Colonic mucosa (tissue), 4 donors: ENCODE measurements at regions not wholly inside any gene's neighbourhood (a gene's known extent, or its start where the extent isn't known, plus 50 kb on each side); places are given as distances from the start of the nearest gene placed in this dataset.

Experiments
- DNase-seq: peaks from one replicate; pipeline ENCODE4 v3.0.0-alpha.2; 2020
- H3K27ac ChIP-seq: fragments of 200-600 bp; one replicate; pipeline ENCODE4 v1.8.0; 2021
- H3K27me3 ChIP-seq: fragments of 200-600 bp; one replicate; pipeline ENCODE4 v1.8.0; 2021
- H3K36me3 ChIP-seq: fragments of 200-600 bp; one replicate; pipeline ENCODE4 v1.8.0; 2021
- H3K4me1 ChIP-seq: fragments of 200-600 bp; one replicate; pipeline ENCODE4 v1.8.0; 2021; ENCODE audit warnings: mild to moderate bottlenecking
- H3K4me3 ChIP-seq: fragments of 200-600 bp; one replicate; pipeline ENCODE4 v1.8.0; 2021
- H3K9ac ChIP-seq, 2 donors: one replicate each; pipeline ENCODE4 v1.7.0; 2013; ENCODE audit warnings: control low read depth in 2 of 2, low read depth in 2 of 2, low read length in 2 of 2
- H3K9me3 ChIP-seq: fragments of 200-600 bp; one replicate; pipeline ENCODE4 v1.8.0; 2021
- intact Hi-C: fragments of 100-400 bp; cut with DNase I; formaldehyde crosslinking; loops from one replicate; pipeline ENCODE4 v1.14.1; 2022
- TF ChIP-seq, protein P1 (sequence below): fragments of 200-600 bp; IDR thresholded peaks from one replicate; pipeline ENCODE4 v1.8.0; 2022; ENCODE audit warnings: antibody characterized with exemption, mild to moderate bottlenecking
- donor health status: healthy.
- donor health status: DM: no; HTN: no; CAD: no.
- donor health status: DM: no; HTN: no; CAD: no.

DNA sequence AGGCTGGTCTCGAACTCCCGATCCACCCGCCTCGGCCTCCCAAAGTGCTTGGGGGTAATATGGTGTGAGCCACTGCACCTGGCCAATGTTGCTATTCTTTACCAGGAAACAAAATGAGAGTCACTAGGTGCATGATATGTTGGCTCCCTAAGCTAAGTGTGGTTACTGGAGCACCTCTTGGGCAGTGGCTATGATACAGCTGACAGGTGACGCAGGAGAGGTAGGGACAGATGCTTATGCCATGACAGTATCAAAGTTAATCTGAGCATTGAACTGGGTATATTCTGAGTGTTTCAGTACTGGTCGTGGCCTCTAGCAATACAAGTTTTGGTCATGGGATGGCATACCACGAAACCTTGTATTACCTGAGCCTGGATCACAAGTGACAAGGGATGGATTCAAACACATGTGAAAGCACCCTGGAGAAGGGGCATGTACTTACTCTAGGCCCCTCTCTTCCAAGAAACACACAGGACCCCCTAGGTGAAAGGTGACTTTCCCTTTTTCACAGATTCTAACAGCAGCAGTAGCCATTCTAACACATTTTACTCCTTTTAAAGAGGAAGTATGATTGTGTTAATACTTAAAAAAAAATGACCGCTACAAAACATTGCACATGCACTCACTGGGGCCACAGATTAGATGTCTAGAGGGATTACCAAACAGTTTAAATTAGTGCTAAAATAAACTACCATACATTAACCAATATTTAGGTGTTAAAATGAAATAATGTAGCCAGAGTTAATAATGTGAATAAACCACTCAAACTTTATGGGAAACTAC, 467.3 kb downstream of the SHQ1 start:
- no peak overlapping the region for H3K9ac ChIP-seq
- TF ChIP-seq, protein P1, sequence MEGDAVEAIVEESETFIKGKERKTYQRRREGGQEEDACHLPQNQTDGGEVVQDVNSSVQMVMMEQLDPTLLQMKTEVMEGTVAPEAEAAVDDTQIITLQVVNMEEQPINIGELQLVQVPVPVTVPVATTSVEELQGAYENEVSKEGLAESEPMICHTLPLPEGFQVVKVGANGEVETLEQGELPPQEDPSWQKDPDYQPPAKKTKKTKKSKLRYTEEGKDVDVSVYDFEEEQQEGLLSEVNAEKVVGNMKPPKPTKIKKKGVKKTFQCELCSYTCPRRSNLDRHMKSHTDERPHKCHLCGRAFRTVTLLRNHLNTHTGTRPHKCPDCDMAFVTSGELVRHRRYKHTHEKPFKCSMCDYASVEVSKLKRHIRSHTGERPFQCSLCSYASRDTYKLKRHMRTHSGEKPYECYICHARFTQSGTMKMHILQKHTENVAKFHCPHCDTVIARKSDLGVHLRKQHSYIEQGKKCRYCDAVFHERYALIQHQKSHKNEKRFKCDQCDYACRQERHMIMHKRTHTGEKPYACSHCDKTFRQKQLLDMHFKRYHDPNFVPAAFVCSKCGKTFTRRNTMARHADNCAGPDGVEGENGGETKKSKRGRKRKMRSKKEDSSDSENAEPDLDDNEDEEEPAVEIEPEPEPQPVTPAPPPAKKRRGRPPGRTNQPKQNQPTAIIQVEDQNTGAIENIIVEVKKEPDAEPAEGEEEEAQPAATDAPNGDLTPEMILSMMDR: no peak
- no peak overlapping the region for H3K27ac ChIP-seq
- intact Hi-C loops: no loop called here
- no peaks in the 10 kb centered on the region for H3K4me1 ChIP-seq
- no peak for DNase-seq
- H3K27me3 ChIP-seq: no peaks in the 10 kb centered on the region
- H3K9me3 ChIP-seq: no peaks in the 10 kb centered on the region
- no peaks in the 10 kb centered on the region for H3K36me3 ChIP-seq
- no peak overlapping the region for H3K4me3 ChIP-seq

DNA sequence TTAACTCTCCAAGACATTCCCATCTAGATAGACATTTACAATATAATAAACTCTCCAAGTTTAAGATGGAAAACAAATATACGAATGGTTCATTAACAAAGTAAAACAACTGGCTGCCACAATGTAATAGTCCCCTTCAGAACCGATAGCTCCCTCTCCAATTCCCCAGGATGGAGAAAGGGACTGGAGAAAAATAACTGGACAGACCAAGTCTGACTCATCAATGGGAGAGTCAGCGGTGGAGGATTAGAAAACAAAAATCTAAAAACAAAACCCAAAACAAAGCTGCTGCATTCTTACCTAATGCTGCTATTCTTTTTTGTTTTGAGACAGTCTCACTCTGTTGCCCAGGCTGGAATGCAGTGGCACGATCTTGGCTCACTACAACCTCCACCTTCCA, 468.1 kb downstream of the SHQ1 start:
- DNase-seq: no peak
- Histone ChIP-seq H3K9me3 (no peaks in the 10 kb centered on the region), H3K4me1 (no peaks in the 10 kb centered on the region), H3K36me3 (no peaks in the 10 kb centered on the region), H3K27me3 (no peaks in the 10 kb centered on the region), H3K9ac (no peak overlapping the region), H3K27ac (no peak overlapping the region), H3K4me3 (no peak overlapping the region)
- TF ChIP-seq, protein P1: no peak
- intact Hi-C loops: no loop called here

DNA sequence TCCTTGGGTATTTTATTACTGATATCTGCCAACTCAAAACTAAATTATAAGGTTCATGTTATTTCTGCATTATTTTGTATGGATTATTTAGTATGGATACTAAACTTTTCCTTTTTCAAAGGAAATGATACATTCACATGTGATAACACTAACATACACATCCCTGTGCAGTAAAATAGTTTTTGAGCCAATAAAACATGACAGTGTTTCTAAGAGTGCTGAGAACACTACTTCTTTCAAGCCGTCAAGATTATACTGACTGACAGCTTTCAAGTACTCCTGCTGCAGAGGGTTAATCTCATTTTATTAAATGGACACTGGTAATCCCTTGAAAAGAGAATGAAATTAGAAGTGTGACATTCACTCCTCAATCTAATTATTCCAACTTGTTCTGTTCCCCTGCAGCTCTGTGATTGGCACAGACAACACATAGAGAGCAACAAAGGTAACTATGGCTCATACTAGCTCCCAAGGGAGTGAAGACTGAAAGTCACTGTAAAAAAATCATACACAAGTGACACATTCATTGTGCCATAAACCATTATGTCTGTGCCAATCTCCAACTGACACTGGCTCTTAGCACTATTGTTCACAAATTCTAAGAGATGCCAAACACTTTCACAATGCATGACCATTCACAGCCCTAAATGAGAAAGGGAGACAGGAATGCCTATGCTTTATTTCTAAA, 468.6 kb downstream of the SHQ1 start:
- no peak overlapping the region for H3K4me3 ChIP-seq
- no peak for DNase-seq
- no peaks in the 10 kb centered on the region for H3K4me1 ChIP-seq
- H3K27ac ChIP-seq: no peak overlapping the region
- H3K9ac ChIP-seq: no peak overlapping the region
- intact Hi-C loops: no loop called here
- H3K36me3 ChIP-seq: no peaks in the 10 kb centered on the region
- no peaks in the 10 kb centered on the region for H3K27me3 ChIP-seq
- TF ChIP-seq, protein P1: no peak
- no peaks in the 10 kb centered on the region for H3K9me3 ChIP-seq

DNA sequence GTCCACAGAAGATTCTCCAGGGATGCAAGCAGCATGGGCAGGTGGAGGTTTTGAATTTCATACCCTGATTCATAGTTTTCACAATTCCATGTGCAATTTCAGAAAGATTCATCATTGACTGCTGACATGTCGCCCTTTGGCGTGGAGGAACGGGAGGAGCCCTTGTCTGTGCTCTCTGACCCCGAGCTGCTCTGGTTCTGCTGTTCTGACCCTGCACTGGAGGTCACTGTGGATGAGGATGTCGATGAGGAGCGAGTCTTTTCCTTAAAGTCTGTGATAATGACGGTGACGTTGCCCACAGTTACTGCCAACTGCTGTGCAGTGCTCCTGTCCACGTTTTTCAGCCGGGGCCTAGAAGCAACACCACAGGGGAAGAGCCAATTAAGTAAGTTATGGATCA, 470.0 kb downstream of the SHQ1 start:
- no peaks in the 10 kb centered on the region for H3K36me3 ChIP-seq
- H3K9me3 ChIP-seq: no peaks in the 10 kb centered on the region
- DNase-seq: no peak
- H3K4me3 ChIP-seq: no peak overlapping the region
- H3K27ac ChIP-seq: no peak overlapping the region
- intact Hi-C loops: no loop called here
- no peaks in the 10 kb centered on the region for H3K4me1 ChIP-seq
- TF ChIP-seq, protein P1: no peak
- no peak overlapping the region for H3K9ac ChIP-seq
- no peaks in the 10 kb centered on the region for H3K27me3 ChIP-seq

DNA sequence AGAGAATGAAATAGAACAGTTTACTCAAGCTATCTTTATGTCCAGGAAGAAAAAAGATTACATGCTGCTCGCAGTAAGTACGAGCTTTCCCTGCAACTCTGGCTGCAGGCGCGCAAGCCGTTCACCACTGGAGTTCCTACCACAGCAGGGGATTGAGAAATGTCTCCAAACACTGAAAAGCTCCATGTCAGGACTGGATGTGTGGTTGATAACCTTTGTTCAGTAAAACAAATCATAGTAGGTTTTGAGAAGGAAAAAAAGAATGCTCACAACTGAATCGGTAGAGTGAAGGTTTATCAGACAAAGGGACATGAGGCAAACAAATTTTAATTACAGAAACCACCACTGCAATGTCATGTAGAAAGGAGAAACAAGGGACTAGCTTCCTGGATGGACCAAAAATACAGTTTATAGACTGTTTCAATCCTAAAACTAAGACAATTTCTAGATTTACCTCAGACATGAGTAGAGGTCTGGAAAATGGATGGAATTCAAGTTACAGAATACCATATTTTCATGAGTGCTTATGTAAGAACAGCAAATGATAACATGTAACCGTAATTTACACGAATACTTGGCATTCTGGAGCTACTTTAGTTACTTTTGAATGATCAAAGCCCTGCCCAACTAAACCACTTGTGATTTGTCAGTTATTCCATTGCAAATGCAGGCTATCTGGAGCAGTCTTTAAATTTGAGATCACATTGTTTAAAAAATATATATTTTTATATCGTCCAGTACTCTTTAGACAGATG, 471.1 kb downstream of the SHQ1 start:
- TF ChIP-seq, protein P1: no peak

More for the DNA sequence above, 471.1 kb downstream of the SHQ1 start:
- DNase-seq: no peak
- intact Hi-C loops: no loop called here
- Histone ChIP-seq H3K27me3 (no peaks in the 10 kb centered on the region), H3K4me1 (no peaks in the 10 kb centered on the region), H3K9me3 (no peaks in the 10 kb centered on the region), H3K27ac (no peak overlapping the region), H3K4me3 (no peak overlapping the region), H3K9ac (no peak overlapping the region), H3K36me3 (no peaks in the 10 kb centered on the region)
